M059J (cell line): ENCODE measurements at regions not wholly inside any gene's neighbourhood (a gene's known extent, or its start where the extent isn't known, plus 50 kb on each side); places are given as distances from the start of the nearest gene placed in this dataset.

Experiments used
- DNase-seq: peaks from one replicate; pipeline ENCODE4 v3.0.0-alpha.2; 2012; ENCODE audit warnings: low read depth

DNA sequence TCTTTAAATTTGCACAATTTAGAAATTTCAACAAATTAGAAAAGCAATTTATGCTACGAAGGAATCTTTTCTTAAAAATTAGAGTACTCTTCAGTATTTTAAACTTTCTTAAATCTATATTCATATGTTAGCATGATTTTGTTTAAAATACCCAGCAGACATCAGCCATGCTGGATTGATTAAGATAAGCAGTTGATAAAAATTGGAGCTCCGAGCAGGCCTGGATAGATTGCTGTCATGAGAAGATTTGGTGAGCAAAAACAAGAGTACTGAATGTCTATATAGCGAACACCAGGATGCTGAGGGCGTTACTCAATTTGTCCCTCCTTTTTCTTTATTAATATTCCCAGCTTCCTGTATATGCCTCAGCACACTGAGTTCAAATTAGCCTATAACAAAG, 108.4 kb upstream of the SLC35B3 start:
- no peak for DNase-seq

DNA sequence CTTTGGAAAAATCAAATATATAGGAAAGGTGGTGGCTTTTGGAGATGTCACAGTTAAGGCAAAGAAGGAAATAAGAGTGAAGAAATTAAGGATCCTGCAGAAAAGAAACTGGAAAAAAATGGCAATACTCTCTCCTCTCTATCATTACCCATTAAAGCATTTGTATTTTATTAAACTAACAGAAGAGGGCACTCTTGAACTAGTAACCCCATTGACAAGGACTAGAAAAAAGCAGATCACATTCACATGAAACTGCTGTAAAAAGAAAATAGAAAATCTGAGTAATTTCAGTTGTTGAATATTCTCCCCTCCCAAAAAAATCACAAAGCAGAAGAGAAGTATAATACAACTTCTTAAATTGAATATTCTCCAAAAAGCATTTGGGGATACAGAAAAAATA, 104.1 kb upstream of the SLC35B3 start:
- DNase-seq: peak; percentile 25

DNA sequence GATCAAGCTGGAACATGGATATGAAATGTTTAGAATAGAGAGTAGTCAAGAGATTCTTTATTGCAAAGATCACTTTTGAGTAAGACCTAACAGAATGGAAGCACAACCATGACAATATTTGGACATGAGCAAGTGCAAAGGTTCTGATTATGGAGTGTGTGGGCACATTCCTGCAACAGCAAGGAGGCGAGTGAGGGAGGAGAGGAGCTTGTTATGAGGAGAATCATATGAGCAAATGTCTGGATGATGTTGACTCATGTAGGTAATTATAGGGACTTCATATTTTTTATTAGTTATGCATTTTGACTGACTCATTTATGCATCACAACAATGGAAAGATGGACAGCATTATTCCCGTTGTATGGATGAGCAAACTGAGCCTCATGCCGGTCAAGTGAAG, 100.8 kb upstream of the SLC35B3 start:
- DNase-seq: no peak

DNA sequence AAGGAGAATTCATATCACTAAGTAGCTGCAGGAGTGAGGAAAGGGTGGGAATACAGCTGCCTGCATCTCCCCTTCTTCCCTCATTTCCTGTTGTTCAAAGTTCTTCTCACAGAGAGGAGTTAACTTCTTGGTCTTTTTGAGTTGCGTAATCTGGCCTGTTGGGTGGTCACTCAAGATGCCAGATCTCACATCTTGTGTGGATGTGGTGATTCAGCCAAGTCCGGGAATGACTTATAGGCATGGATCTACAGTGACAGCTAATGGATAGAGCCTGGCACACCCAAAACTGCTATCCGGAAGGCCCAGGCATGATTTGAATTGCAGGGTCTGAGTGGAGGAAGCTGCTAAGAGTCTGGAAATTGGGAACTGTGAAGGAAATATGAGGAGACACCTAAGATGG, 100.2 kb upstream of the SLC35B3 start:
- DNase-seq: no peak

DNA sequence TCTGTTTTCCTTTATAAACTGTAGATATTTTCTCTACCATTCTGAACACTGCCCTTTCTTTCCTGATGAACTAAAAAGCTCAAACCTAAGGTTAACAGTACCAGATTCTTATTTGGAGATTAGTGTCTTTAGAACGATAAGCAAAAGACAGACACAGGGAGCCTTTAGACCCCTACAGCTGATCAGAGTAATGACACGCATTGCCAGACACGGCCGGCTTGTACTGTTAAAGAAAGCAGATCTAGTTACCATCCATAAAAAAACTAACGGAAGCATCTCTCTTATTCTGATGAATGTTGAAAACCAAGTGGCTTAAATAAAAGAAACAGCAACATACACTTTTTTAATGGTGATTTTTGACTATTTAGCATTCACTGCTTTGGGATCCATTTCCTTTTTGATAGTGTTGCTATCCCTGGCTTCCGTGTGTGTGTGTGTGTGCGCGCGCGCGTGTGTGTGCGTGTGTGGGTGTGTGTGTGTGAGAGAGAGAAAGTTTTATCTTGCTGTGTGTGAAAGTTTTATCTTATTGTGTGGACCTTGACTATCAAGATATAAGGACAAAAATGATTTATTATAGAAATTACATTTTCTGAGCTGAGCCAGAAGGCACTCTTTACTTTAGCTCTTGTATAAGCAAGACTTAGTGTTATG, 95.6 kb upstream of the SLC35B3 start:
- DNase-seq: no peak

DNA sequence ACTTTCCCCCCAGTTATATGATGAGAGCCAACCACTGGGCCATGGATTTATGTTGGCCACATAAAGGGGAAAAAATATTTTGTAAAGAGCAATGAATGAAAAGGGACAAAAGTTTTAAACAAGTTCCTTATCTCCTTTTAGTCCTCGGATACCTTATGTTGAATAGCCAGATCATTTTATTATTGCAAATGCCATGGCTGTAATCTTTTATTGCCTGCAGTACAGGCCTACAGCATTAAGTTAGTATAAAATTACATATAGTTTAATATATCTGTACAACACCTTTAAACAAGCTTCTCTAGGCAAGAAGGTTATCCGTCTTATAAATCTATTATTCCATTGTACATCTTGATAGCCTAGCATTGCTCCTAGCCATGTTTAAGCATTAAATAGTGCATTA, 93.9 kb upstream of the SLC35B3 start:
- DNase-seq: no peak

DNA sequence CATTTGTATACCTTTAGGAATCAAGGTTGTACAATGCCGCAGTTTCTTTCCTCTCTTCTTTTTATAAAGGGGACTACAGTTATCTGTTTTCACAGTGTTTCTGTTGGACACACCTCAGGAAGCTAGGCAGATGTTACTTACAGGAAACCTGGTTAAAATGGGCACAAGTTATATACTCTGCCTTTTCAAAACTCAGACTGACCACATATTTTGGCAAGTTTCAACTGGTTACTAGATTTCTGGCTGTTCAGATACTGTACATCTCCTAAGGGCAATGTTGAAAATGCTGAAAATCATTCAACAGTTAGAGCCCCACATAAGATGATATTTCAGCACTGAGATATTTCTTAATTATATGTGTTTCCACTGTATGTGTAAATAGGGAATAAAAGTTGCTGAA, 92.5 kb upstream of the SLC35B3 start:
- DNase-seq: no peak

DNA sequence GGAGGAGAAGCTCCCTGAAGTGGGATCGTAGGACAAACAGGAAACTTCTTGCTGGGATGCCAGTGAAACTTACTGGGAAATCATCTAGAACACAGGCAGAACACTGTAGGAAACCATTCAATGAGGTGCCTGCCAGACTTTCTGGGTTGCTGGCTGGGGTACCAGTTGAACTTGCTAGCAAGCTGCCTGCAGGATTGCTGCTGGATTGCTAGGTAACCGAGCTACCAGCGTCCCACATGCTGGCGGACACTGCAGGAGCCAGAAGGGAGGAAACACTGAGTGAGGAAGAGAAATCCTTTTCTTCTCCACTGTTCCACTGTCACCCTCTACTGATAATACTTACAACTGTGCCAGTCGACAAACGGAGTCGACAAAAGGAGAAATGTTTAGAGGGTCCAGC, 91.3 kb upstream of the SLC35B3 start:
- DNase-seq: no peak

DNA sequence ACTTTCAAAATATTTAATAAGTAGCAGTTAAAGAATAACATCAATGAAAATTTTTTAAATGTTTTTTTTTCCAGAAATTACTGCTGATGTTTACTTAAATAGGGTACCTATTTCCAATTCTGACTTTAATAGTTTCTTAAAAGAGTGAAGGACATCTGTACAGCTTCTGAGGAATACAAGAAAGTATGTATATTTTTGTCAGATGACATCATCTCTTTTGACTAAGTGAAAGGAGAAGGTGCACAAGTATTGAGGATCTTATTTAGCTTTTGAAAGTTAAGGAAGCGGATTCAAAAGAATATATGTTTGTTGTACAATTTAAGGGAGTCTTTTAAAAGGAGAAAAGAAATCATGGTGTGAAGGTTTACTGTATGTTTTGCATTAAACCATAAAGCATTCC, 90.0 kb upstream of the SLC35B3 start:
- no peak for DNase-seq

DNA sequence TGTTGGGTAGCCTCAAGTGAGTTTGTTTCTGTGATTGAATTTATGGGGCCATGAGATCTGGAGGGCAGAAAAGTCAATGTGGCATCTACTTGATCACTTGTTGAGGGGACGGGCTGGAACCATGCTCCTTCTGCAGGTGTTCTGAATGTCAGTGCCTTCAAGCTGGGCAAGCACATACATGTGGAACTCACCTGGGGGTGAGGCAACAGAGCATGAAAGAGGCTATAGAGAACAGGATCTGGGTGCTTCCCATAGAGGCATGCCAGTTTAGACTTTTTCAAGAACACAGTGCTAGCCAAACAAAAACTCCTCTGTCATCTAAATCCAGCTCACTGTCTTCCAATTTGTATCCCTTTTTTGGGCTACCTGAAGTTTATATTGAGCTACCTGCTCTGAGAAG, 77.8 kb upstream of the SLC35B3 start:
- DNase-seq: no peak

DNA sequence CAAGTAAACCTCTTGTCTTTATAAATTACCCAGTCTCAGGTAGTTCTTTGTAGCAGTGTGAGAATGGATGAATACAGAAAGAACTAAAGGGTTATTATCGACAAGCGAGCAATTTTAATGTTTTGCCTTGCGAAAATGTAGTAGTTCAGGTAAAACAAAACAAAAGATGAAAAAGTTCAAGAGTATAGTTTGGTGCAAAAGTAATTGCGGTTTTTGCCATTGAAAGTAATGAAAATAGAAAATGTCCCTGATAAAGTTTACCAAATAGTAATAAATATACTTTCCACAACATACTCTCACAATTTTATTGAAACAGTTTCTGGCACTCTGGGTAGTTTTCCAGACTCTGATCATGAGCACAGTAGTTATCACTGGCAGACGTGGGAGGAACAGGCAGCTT, 71.9 kb upstream of the SLC35B3 start:
- no peak for DNase-seq

DNA sequence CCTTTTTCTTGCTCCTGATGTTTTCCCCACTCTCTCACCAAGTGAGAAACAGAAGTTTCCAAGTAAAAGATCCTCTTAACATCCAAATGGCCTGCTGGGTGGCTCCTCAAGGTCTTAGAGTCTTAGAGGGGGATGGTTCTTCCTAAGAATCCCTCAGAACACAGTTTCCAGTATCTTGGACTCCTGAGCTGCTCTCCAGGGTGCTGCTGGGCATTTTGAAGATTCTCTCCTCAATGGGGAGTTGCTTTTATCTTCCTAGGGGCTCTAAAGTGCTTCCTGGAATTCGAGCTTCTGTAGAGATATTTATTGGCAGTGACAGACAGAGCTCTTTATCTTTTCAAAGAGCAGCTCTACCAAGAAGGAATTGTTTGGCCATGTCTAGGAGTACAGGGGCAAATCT, 70.8 kb upstream of the SLC35B3 start:
- no peak for DNase-seq

DNA sequence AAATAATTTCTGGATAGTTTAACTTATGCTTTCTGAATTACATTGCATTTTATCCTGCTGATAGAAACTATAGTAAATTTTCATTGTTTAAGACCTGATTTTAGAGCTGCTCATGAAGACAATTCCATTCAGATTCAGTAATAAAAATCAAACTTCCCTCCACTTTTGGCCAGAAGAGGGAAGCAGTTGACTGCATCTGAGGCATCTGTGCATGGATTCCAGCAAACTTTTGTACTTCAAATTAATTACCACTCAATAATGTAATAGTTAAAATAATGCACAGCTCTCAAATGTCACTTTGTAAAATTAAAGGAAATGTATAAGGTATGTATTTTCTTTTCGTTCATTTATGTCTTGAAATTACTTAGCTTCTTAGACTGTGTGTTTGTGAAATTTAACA, 64.2 kb upstream of the SLC35B3 start:
- DNase-seq: peak; percentile 16

DNA sequence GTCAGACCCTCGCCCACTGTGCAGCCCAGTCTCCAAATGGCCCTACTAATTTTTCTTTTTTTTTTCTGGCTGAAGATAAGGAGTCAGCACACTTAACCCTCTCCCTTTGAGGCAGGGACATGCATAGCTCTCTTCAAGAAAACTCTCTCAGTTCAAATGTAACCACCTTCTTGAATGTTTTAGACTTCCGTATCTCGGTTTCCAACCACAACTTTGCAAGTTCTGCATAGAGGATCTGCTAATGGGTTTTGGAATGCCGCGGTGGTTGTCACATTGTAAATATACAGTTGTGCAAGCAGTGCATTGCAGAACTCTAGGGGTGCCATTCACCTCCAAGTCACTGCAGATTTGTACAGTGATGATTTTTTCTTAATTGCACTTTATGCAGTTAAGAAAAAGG, 59.4 kb upstream of the SLC35B3 start:
- DNase-seq: peak; percentile 3

DNA sequence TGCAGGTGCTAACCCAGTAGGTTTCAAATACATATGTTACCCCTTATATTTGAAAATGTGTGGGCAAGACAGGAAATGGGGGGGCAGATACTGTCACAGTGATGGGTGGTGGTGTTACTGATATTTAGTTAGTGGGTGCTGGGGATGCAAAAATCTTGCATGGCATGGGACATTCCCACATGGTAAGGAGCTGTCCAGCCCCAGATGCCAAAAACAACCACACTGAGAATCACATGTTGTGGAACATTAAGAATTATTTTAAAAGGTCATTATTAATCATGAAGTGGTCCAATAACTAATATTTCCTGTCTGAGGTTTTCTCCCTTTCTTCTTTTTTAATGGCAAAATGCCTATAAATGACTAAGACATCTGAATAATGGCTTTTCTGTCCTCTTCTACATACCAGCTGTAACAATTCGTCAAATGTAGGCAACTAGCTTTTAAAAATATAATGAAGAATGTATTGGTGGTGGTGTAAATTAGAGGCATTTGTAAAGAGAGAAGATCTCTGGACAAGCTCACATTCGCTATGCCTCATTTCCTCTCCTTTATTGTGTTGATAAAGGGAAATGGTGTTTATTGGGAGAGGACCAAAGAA, 57.3 kb upstream of the SLC35B3 start:
- DNase-seq: peak; percentile 8
